HG03432 (cell line): ENCODE measurements at regions not wholly inside any gene's neighbourhood (a gene's known extent, or its start where the extent isn't known, plus 50 kb on each side); places are given as distances from the start of the nearest gene placed in this dataset.

Source experiments
- ATAC-seq: cut with Tn5 transposase; IDR thresholded peaks from one replicate; pipeline ENCODE4 v1.9.1; 2021; ENCODE audit warnings: mild to moderate bottlenecking, moderate library complexity; ENCODE audit not compliant: unreplicated experiment

DNA sequence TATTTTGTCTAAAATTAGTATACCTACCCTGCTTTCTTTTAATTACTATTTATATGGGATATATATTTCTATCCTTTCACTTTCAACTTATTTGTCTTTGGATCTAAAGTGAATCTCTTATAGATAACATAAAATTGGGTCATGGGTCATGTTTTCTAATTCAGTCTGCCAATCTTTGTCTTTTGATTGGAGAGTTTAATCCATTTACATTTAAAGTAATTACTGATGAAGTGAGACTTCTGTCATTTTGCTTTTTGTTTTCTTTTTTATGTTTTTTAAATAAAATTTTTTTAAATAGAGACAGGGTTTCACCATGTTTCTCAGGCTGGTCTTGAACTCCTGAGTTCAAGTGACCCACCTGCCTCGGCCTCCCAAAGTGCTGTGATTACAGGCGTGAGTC is 50.5 kb upstream of the PRDM1 start:
- no peak for ATAC-seq

DNA sequence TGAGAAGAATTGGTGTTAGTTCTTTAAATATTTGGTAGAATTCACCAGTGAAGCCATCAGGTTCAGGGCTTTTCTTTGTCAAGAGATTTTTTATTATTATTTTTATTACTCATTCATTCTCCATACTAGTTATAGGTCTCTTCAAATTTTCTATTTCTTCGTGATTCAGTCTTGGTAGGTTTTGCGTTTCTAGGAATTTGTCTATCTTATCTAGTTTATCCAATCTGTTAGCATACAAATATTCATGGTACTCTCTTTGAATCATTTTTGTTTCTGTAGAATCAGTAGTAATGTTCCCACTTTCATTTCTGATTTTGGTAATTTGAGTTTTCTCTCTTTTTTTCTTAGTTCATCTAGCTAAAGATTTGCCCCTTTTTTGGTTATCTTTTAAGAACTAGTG is 52.3 kb upstream of the PRDM1 start:
- ATAC-seq, result no peak

DNA sequence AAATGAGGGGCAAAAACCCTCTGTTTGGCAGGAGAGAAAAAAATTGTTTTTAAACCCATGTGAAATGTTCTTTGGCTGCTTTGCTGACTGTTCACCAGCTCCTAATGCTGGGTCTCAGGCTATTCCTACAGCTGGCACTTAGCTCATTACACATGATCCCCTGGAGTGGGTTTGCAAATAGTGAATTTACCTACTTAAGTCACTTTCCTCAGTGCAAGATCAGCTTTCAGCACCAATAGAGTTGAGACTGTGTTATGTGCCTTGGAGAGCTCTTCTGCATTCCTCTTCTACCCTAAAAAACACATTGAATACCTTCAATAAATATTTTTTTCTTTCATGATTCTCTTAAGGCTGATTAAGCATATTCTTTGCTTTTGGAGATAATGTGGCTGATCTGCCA is 58.4 kb upstream of the PRDM1 start:
- no peak for ATAC-seq

DNA sequence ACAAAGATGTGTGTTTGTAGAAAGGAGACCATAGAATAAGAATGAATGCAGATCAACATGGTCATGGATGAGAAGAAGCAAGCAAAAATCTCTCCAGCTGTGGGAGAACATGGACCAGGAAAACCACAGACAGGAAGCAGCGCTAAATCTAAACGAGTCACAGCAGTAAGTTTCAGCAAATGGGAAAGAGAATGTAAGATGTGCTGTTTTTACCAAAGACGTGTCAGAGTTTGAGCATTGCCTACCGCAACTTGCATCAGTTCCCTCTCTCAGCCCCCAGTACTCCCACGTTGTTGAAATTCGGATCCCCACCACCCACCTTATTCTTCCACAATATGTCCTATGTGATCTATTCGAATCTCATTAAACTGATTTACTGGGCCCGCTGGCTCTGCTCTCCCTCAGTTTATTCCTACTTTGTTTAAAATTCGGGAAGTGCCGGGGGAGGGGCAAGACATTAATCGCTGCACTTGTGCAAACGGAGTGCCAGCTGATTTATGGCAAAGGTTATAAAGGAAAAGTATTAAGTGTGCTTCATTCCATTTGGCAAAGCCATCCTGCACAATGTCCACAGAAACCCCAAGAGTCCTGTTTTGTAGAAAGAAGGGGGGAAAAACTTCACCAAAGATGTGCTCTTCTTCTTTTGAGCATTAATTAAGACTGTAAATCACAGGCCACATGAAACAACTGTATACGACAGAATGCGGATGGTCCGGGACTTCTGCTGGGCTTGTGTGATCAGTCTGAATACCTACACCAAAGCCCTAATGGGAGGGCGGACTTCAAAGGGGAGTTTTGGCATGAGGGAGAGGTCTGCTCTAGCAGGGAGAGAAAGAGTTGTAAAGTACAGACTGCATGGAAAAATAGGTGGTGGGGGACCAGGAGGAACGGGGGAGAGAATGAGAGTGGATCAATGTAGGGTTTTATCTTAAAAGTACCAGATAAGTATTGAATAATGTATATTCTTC is 59.1 kb upstream of the PRDM1 start:
- no peak for ATAC-seq

DNA sequence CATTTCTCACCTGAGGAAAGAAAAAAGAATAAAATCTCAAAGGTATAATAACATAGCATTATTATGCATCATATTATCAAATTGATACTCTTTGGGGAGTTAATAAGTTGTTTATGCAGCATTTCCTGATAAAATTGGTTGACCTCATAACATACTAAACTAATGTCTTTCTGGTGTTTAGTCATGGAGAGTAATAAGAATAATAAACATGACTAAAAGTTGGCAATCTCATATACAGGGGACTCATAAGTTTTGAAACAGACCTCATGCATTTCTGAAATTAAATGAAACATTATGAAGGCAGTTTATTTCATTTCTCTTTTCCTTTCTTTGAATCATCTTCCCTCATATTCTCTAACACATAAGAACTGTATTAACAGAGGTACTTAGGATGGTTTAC is 60.5 kb upstream of the PRDM1 start:
- ATAC-seq, result no peak

DNA sequence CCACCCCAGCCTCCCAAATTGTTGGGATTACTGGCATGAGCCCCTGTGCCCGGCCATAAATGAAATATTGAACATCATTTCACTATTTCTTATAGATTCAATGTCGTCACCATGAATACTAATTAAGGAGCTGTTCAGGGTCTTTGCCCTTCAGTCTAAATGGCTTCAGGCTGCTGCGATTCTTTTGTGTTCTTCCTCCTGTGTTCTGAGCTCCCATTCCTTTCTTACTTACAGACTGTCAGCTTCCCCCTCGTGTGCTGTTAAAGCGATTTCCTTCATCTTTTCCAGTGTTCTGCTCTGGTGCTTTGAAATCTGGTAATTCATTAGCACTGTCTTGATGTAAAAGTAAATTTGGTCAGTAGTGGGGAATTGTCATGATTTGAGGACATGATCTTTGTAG is 63.3 kb upstream of the PRDM1 start:
- ATAC-seq, result no peak

DNA sequence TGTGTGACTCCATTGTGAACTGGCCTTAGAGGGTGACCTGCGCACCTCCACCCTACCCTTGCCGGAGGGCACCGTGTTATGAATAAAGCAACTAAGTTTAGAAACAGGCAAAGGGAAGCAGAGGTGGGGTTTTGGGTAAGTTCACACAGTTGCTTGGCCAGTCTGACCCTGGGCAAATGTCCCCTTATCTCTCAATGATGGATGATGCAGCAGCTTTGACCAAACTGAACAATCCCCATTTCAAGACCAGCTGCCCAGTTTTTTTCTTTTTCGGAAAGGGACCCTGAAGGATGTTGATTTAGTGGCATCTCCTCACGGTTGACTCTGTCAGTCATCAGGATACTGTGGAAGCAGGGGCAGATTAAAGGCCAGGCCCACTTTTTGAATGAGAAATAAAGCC is 68.7 kb upstream of the PRDM1 start:
- no peak for ATAC-seq

DNA sequence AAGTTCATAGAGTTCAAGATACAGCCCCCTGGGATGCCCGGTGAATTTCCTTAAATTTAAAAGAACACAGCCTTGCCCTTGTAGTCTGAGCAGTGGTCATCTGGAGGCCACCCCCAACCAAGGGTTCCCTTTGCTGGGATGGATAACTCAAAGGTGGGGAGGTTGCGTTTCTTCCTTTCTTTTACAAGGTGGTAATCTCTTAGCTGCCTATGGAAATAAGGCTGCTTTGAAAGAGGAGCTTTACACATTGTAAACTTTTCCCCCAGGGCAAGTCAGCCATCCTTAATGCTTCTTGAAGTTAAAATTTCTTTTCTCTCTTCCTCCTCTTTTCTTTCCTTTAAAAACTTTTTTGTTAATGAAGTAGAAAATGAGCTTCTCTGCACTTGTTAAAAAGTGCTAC is 71.2 kb upstream of the PRDM1 start:
- no peak for ATAC-seq

DNA sequence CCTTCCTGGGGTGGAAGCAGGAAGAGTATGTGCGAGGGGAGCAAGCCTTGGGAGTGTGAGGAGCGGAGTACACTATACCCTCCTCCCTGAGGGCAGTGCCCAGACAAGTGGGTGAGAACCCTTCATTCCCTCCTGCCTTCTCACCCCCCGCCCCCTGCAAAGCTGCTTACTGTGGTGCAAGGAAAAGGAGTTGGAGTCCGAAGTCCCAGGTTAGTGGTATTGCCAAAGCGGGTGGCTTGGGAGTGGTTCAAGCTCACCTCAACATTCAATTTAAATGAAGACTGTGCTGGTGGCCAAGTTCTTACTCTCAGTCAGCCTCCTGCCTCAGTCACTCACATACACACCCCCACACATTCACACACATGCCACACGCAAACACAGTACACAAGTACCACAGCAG is 74.7 kb upstream of the PRDM1 start:
- ATAC-seq, result no peak

DNA sequence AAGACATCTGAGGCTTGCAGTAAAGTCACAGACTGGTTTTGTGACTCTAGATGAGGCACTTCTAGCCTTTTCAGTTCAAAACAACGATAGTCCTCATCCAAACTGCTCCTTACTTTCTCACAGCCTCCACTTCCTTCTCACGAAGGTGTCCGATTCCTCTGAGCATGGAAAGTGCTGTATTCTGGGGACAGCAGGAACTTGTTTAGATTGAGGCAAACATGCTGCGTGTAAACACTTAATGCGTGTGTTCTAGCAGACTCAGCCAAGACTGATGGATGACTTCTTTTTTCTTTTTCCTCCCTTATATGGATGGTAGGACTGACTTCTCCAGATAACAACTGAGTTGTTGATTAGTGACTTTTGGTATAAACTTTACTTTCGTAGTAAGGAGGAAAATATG is 80.2 kb upstream of the PRDM1 start:
- ATAC-seq, result no peak

DNA sequence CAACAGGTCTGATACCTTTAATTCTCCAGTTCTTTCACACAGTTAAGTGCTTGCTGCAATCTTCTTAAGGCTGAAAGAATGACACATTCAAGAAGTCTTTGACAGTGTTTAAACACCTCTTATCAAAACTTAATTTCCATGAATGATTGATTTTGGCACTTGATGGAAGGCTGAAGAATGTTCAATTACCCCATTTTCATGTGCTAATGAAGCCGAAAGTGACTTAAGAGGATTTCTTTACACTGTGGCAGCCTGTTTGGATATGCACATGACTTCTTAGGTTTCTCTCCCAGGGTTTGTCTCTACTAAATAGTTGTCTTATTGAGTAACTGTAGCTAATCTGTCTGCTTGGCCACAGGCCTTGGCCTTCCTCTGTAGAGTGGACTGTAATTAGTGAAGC is 81.1 kb upstream of the PRDM1 start:
- no peak for ATAC-seq

DNA sequence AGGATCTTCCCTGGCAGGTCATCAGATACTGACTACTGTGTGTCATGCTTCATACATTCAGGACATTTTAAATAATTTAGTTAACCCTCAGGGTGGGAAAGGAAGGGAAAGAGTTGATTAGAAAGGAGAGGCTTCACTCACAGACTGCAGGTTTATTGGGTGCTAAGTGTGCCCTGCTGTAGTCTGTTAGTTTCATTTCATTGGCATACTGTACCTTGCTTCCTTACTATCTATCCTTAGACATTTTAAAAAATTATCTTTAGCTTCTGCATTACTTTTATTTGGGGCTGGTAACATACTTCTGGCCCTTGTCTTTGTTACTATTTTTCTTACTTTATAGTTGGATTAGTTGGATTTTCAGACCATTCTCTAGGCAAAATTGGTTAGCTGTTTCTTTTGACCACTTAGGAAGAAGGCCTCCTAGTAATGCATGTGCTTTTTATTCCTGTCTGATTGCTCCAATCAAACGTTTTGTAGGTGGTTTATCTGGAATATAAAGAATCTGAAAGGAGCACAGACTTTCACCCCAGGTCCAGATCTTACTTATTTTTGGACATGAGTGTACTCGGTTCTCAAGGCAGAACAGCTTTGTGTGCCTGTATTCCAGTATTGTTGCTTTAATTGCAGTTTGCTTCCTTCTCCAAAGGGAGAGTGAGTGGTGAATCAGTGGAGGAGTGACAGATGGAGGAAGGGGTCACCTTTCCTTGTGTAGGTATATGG is 82.7 kb upstream of the PRDM1 start:
- no peak for ATAC-seq

DNA sequence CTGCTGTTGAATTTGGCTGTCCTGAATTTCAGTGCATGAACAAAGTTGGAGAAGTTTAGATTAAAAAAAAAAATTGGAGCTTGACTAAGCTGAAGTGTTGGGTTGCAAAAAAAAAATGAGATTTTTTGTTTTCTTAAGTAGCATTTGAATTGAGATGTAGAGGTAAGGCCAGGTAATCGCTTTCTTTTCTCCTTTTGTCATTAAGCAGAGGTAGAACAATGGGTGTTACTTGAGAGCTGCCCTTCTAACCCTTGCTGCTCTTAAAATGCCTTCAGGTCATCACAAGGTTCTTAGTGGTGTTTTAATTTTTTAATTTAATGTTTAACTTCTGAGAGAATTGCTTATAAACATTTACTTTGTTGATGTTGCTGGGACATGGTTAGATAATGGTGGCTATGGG is 84.1 kb upstream of the PRDM1 start:
- no peak for ATAC-seq

DNA sequence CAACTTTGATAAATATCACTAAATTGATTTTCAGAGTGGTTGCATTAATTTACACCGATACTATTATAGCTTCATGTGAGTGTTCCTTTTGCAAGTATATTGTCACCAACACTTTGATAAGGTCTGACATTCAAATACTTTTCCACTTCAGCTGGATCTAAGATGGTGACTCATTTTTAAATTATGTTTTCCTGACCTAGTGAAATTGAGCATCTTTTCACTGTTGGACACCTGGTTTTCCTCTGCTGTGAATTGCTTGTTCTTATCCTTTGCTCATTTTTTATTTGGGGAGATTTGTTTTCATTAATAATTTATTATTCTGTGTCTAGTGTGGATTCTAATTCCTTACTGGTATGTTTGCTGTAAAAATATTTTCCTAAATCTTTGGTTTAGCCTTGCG is 85.2 kb upstream of the PRDM1 start:
- ATAC-seq, result no peak

DNA sequence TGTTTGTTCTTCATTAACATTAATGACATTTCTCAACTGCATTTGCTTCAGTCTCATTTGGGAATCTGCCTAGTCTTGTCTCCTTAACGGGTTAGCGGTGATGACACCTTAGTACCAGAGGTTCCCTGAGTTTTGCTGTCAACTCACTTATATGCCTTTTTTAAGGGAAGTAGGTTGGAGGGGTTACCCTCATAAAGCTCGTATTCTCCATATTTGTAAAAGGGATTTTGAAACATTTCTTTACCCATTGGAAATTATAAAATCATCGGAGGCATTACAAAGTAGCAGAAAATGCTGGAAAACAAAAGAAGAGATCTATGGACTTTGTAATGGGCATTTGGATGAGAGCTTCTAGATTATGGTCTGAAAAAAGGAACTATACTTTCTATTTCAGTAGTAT is 88.7 kb upstream of the PRDM1 start:
- no peak for ATAC-seq

DNA sequence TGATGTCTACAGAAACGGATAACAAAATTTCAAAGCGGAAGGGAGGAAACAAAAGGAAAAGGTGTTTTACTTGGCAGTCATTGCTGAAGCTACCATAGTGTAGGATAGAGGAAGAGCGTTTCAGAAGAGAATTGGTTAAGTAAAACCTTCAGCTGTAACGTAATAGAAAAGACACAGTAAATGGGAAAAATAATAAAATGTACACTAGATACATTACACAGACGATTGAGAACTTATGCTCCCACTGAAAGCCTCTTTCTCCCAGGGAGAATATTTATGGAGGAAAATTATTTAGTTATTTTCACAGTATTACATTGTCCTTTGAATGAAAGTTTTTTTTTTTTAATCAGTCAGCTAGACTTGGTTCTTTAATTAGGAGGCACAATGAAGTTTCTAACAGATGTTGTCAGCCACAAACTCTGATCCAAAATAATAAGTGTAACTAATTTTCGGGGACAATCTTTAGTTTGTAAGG is 90.7 kb upstream of the PRDM1 start:
- ATAC-seq, result no peak

DNA sequence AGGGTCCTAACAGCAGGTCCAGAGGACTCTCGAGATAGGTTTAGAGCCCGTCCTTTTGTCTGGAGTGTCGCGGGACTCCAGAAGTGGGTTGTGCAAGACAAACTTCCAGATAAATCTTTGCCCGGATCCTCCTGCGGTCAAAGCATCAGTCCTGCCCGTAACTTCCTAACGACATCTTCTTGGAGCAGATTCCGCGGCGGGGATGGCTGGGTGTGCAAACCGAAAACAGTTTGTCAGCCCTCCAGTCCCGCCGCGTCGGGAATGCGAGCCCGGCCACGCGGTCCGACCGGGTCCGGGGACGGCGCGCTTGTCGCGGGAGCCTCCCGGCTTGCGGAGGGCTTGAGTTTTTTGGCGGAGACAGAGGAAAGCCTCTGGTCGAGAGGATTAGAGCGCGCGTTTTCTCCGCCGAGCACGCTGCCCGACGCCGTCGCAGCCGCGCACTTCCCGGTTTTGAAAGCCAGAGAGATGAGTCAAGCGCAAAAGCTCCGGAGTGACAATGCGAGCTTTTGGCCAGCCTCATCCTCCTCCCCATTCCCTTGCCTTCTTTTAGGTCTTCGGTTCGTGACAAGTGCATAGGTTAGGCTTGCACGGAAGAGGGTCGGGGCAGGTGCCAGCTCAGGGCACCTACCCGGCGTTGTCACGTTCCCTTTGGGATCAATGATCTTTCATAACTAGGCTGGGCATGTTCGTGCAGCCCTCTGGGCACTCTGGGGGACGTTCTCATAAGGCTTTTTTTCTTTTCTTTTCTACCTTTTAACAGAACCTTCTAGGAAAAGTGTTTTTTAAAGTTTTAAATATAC is 91.3 kb upstream of the PRDM1 start:
- peak; percentile 30 for ATAC-seq

DNA sequence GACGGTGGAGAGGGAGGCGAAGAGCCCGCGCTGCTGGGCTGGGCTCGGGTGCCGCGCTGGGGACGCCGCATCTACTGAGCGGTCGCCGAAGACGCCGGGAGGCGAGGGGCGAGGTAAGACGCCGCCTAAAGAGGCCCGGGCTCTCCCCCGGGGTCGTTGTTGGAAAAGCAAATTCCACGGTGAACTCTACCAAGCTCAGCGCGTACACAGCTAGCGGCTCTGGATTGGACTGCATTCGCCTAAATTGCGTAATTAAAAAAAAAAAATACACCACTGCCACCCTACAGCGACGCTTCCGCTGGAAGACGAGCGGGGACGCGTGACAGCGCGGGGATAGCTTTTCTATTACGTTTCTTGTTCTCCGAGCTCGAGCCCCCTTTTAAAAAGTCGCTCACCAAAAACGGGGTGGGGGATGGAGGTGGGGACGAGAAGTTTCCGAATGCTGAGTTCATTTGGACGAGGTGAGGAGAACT is 92.0 kb upstream of the PRDM1 start:
- ATAC-seq, result peak; percentile 17

DNA sequence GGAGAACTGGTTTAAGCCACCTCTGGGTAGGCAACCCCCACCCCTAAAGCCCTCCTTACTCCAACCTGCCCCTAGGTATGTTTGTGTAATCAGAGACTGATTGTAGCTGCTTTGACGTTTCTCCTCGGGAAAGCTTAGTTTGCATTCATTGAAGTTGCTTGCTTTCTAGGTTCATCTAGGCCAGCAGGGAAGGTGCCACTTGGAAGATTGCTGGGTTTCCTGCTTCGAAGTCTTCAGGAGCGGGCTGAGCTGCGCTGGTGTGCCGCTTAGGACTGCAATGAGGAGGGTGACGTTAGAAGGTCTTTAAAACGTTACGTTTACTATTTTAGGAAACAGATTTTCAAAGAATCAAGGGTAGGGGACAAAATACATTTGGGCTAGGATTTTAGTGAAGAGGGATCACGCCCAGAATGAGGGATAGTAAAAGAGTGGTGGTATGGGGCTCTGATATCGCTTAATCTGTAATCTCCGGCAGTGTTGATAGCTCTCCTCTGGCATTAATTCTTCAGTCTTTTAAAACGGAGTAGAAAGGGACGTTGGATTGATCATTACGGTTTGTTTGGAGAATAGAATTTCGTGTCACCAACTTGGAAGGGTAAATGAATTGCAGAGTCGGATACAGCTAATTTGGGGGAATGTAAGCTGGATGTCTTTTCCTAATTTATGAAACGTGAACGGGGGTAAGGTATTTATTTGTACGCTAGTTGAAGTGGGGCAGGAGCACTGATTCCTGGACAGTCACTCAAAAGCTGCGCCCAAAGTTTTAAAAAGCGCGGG is 92.6 kb upstream of the PRDM1 start:
- ATAC-seq, result no peak

DNA sequence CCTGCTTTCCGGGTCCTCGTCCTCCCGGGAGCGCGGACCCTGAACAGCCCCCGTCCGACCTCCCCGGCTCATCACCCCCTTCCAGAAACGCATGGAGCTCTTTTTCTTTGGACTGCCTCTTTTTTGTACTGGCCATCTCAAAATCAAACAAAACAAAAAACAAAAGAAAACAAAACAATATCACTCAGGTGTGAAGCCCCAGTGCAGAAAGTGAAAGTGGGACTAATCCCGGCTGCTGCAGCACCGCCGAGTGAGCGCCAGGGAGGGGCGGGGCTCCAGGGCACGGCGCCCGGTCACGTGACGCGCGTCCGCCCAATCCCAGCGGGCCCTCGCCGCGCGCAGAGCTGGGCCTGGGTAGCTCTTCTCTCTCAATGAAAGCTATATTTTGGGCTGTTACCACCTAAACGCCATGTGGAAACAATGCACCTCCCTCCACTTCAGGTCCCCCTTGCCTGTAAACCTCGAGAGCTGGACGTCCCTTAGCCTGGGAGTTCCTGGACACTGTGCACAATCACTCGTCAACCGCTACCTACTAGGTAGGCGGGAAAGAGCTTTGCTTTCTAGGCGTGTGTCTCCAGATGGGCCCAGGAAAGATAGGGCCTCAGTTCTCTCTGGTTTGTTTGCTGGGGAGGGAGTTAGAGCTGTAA is 93.7 kb upstream of the PRDM1 start:
- peak; percentile 90 for ATAC-seq
